ENCODE measurements at regions not wholly inside any gene's neighbourhood (a gene's known extent, or its start where the extent isn't known, plus 50 kb on each side); places are given as distances from the start of the nearest gene placed in this dataset.

- TF ChIP-seq, protein P1, sequence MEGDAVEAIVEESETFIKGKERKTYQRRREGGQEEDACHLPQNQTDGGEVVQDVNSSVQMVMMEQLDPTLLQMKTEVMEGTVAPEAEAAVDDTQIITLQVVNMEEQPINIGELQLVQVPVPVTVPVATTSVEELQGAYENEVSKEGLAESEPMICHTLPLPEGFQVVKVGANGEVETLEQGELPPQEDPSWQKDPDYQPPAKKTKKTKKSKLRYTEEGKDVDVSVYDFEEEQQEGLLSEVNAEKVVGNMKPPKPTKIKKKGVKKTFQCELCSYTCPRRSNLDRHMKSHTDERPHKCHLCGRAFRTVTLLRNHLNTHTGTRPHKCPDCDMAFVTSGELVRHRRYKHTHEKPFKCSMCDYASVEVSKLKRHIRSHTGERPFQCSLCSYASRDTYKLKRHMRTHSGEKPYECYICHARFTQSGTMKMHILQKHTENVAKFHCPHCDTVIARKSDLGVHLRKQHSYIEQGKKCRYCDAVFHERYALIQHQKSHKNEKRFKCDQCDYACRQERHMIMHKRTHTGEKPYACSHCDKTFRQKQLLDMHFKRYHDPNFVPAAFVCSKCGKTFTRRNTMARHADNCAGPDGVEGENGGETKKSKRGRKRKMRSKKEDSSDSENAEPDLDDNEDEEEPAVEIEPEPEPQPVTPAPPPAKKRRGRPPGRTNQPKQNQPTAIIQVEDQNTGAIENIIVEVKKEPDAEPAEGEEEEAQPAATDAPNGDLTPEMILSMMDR (IDR thresholded peaks at IDR 0.05), result no peak
- TF ChIP-seq EZH2 (IDR thresholded peaks at IDR 0.05) (no peak), EZH2phosphoT487 (IDR thresholded peaks at IDR 0.05) (no peak)
Observed at GRCh38 chr10:14394179-14394578, 63.5 kb upstream of the FRMD4A start.

All from neural progenitor cell (in vitro differentiated cells).